K562 (cell line): ENCODE measurements at regions not wholly inside any gene's neighbourhood (a gene's known extent, or its start where the extent isn't known, plus 50 kb on each side); places are given as distances from the start of the nearest gene placed in this dataset.

Experiments used
- ATAC-seq: fragments of 200-7000 bp; cut with Tn5 transposase; 3 replicates; pipeline ENCODE4 v1.9.1; 2020; ENCODE audit warnings: moderate library complexity
- BruUV-seq: library from RNA; stranded (reverse); fragments of 400-500 nt; replicated peaks from 2 replicates; lab custom pipeline; 2021; lab: Mats Ljungman, UMichigan
- CTCF ChIA-PET: fragments of 300-600 bp; formaldehyde crosslinking; extraction: SDS; loops from one replicate; lab custom pipeline; 2021; ENCODE audit warnings: low intra/inter-chr PET ratio; lab: Yijun Ruan, JAX
- POLR2A ChIA-PET: fragments of 300-600, 350-650 bp; sonication (Branson Sonifier 250); formaldehyde crosslinking; extraction: SDS; loops from one replicate; lab custom pipeline; 2021; ENCODE audit warnings: antibody characterized with exemption, inconsistent platforms; lab: Yijun Ruan, JAX
- DNase-seq, 4 experiments: peaks; one replicate each; pipeline versions ENCODE4 v3.0.0 to v3.0.0-alpha.2; 2011 to 2018; ENCODE audit warnings: low spot score in 3 of 4, mixed read lengths in 3 of 4; ENCODE audit errors: extremely low read depth in 1 of 4
- FAIRE-seq: peaks from 2 replicates; lab custom pipeline; 2011; peaks lifted over from hg19 to GRCh38; lab: Jason Lieb, UNC
- H2AFZ ChIP-seq: 2 replicates; pipeline ENCODE4 v1.6.0; 2011; ENCODE audit warnings: low read depth, low read length, control low read depth, inconsistent platforms
- H3K27ac ChIP-seq: fragments of 200-600 bp; 3 replicates; pipeline ENCODE4 v1.8.0; 2011; ENCODE audit warnings: low read depth, mild to moderate bottlenecking, control low read depth, inconsistent platforms, low read length, moderate library complexity, mixed read lengths; ENCODE audit errors: extremely low read depth
- H3K27me3 ChIP-seq, 2 experiments: fragments of 300-600 bp in 1 of 2; 2 replicates in 1 of 2; 3 replicates in 1 of 2; pipeline versions ENCODE4 v1.6.0 to v1.8.0; 2011; ENCODE audit warnings: inconsistent platforms in 2 of 2, low read length in 2 of 2, mild to moderate bottlenecking in 1 of 2, mixed read lengths in 1 of 2, moderate library complexity in 1 of 2; ENCODE audit not compliant: control insufficient read depth in 2 of 2, insufficient read depth in 2 of 2
- H3K36me3 ChIP-seq: fragments of 300-600 bp; 3 replicates; pipeline ENCODE4 v1.8.0; 2011; ENCODE audit warnings: mild to moderate bottlenecking, low read length, inconsistent platforms; ENCODE audit not compliant: control insufficient read depth, insufficient read depth
- H3K4me1 ChIP-seq, 2 experiments: fragments of 200-600 bp in 1 of 2; replicated peaks in 1 of 2; 2 replicates in 1 of 2; 3 replicates in 1 of 2; pipeline versions ENCODE4 v1.5.1 to v1.8.0; 2011; ENCODE audit warnings: inconsistent platforms in 2 of 2, low read length in 2 of 2, mild to moderate bottlenecking in 1 of 2, mixed read lengths in 1 of 2, moderate library complexity in 1 of 2; ENCODE audit not compliant: control insufficient read depth in 2 of 2, insufficient read depth in 2 of 2
- H3K4me2 ChIP-seq: 2 replicates; pipeline ENCODE4 v1.6.1; 2011; ENCODE audit warnings: low read length, control low read depth, inconsistent platforms, mixed read lengths; ENCODE audit not compliant: insufficient read depth
- H3K4me3 ChIP-seq: fragments of 200-600 bp; sonication (generic), shearing (Covaris generic); 2 replicates; pipeline ENCODE4 v1.5.1; 2016; ENCODE audit warnings: control low read depth, inconsistent platforms
- H3K79me2 ChIP-seq: fragments of 200-600 bp; 3 replicates; pipeline ENCODE4 v1.8.0; 2011; ENCODE audit warnings: low read length, inconsistent platforms; ENCODE audit not compliant: control insufficient read depth, insufficient read depth
- H3K9ac ChIP-seq, 2 experiments: 2 replicates each; pipeline versions ENCODE4 v1.6.0 to v1.6.1; 2011; ENCODE audit warnings: low read depth in 2 of 2, low read length in 2 of 2, control low read depth in 1 of 2, inconsistent platforms in 1 of 2, mild to moderate bottlenecking in 1 of 2, mixed read lengths in 1 of 2; ENCODE audit not compliant: insufficient read depth in 1 of 2
- H3K9me1 ChIP-seq: one replicate; pipeline ENCODE4 v1.6.0; 2011; ENCODE audit warnings: inconsistent platforms, mild to moderate bottlenecking, low read length, moderate library complexity; ENCODE audit not compliant: control insufficient read depth, insufficient read depth
- H3K9me3 ChIP-seq: replicated peaks from 2 replicates; pipeline ENCODE4 v1.5.1; 2011; ENCODE audit warnings: low read depth, low read length, inconsistent platforms; ENCODE audit not compliant: control insufficient read depth, insufficient read depth
- H4K20me1 ChIP-seq: replicated peaks from 2 replicates; pipeline ENCODE4 v1.6.1; 2011; ENCODE audit warnings: low read length, inconsistent platforms, mixed read lengths; ENCODE audit not compliant: control insufficient read depth, insufficient read depth
- BRF1 ChIP-seq: IDR thresholded peaks from 3 replicates; pipeline ENCODE4 v1.6.1; 2011; ENCODE audit warnings: borderline replicate concordance, mild to moderate bottlenecking; ENCODE audit not compliant: insufficient read length; ENCODE audit errors: extremely low read depth
- CGGBP1 ChIP-seq: fragments of 250-450 bp; sonication (Bioruptor Pico); IDR thresholded peaks from 2 replicates; pipeline ENCODE4 v1.9.0; 2021; ENCODE audit warnings: mild to moderate bottlenecking
- CREB3L1 ChIP-seq: fragments of 450-650 bp; IDR thresholded peaks from 2 replicates; pipeline ENCODE4 v1.6.1; 2014; ENCODE audit warnings: low read depth, mild to moderate bottlenecking, moderate library complexity, borderline replicate concordance
- HDAC6 ChIP-seq: IDR thresholded peaks from 2 replicates; pipeline ENCODE4 v1.6.1; 2012; ENCODE audit warnings: low read depth, mild to moderate bottlenecking, control low read depth, inconsistent platforms, low read length, moderate library complexity
- HINFP ChIP-seq: fragments of 450-650 bp; conservative IDR thresholded peaks from 2 replicates; pipeline ENCODE4 v1.6.1; 2016; ENCODE audit warnings: missing genetic modification characterization, low read depth, mild to moderate bottlenecking, control low read depth, missing compliant biosample characterization
- NONO ChIP-seq, 2 experiments: fragments of 200-400 bp in 1 of 2; fragments of 450-650 bp in 1 of 2; formaldehyde crosslinking in 1 of 2; IDR thresholded peaks; 2 replicates each; pipeline ENCODE4 v1.6.1; 2017; ENCODE audit warnings: low read depth in 2 of 2, mild to moderate bottlenecking in 2 of 2, moderate library complexity in 2 of 2, low read length in 1 of 2
- POLR2AphosphoS2 ChIP-seq: IDR thresholded peaks from 2 replicates; pipeline ENCODE4 v1.6.1; 2012; ENCODE audit warnings: low read length, improper control_type of control experiment
- RNF219 ChIP-seq: fragments of 250-450 bp; sonication (Bioruptor Pico); IDR thresholded peaks from 2 replicates; pipeline ENCODE4 v1.5.0; 2022; ENCODE audit warnings: mild to moderate bottlenecking
- SRSF3 ChIP-seq: fragments of 200-400 bp; formaldehyde crosslinking; IDR thresholded peaks from 2 replicates; pipeline ENCODE4 v1.6.1; 2016; ENCODE audit warnings: mild to moderate bottlenecking, low read length, moderate library complexity; ENCODE audit not compliant: insufficient read depth
- ZNF830 ChIP-seq: fragments of 250-450 bp; sonication (Bioruptor Pico); IDR thresholded peaks from 2 replicates; pipeline ENCODE4 v1.5.0; 2021; ENCODE audit warnings: mild to moderate bottlenecking
- WGBS: fragments of 100-300 bp; shearing (Covaris generic); methylation state at CpG from one replicate; pipeline ENCODE4 v1.1.6; 2016; ENCODE audit warnings: low coverage, mixed read lengths; ENCODE audit not compliant: insufficient coverage; ENCODE audit errors: missing lambda C conversion rate; 5-methylcytosine and 5-hydroxymethylcytosine counted together
- in situ Hi-C: fragments of 300-500 bp; cut with MboI; formaldehyde crosslinking; loops from 4 replicates; pipeline ENCODE4 v1.15.0; 2018; ENCODE audit warnings: inconsistent platforms, mixed read lengths
- intact Hi-C: fragments of 100-400 bp; cut with micrococcal nuclease; formaldehyde crosslinking; loops from 2 replicates; pipeline ENCODE4 v1.14.2; 2022

- CTCF ChIA-PET, result no interaction called here
- intact Hi-C loops, result no loop called here
Measured at GRCh38 chr10:91117505-91117904, 103.0 kb upstream of the PCGF5 start.

More at GRCh38 chr10:91117505-91117904, 103.0 kb upstream of the PCGF5 start:
- H3K9me3 ChIP-seq, result no peaks in the 10 kb centered on the region
- H3K4me1 ChIP-seq, result no peaks in the 10 kb centered on the region; a peak in 2 of 5 replicates
- H4K20me1 ChIP-seq, result no peaks in the 10 kb centered on the region
- BruUV-seq, result no TSS peak
- no peak overlapping the region for H3K4me2 ChIP-seq
- H2AFZ ChIP-seq, result no peak overlapping the region
- in situ Hi-C loops, result no loop called here
- no peak overlapping the region for H3K9ac ChIP-seq
- FAIRE-seq, result no peak
- no peak for DNase-seq
- H3K4me3 ChIP-seq, result no peak overlapping the region
- TF ChIP-seq CREB3L1 (no peak), RNF219 (CRISPR knock-in tag) (no peak), BRF1 (no peak), POLR2AphosphoS2 (no peak), ZNF830 (CRISPR knock-in tag) (no peak), SRSF3 (no peak), HDAC6 (no peak), NONO (IDR thresholded peaks at IDR 0.05; ENCODE audit: low read depth in 2 of 2, low read length in 1 of 2) (no peak), CGGBP1 (CRISPR knock-in tag) (no peak), HINFP (tag) (no peak)
- TF ChIP-seq, all 486 proteins: peak for 0
- WGBS, result 44% methylated on average over 2 of the region's 2 CpGs
- Histone ChIP-seq H3K79me2 (no peaks in the 10 kb centered on the region), H3K27me3 (no peaks in the 10 kb centered on the region), H3K27ac (no peak overlapping the region), H3K36me3 (no peaks in the 10 kb centered on the region), H3K9me1 (no peaks in the 10 kb centered on the region)
- ATAC-seq, result no peak
- POLR2A ChIA-PET, result no interaction called here
